ENCODE measurements at regions not wholly inside any gene's neighbourhood (a gene's known extent, or its start where the extent isn't known, plus 50 kb on each side); places are given as distances from the start of the nearest gene placed in this dataset.

GRCh38 chr6:165186441-165187205, 122.8 kb downstream of the C6orf118 start:
- Mint-ChIP-seq H3K4me1 (no peaks in the 10 kb centered on the region), H3K4me3 (no peak overlapping the region), H3K36me3 (no peaks in the 10 kb centered on the region), H3K9me3 (peaks cover 0 to 26% (median 10%) of the 10 kb centered on the region in 7 donors), H3K27me3 (no peaks in the 10 kb centered on the region), H3K27ac (no peak overlapping the region)
- no peak for ATAC-seq (ENCODE audit: low read depth in 2 of 2)
- DNase-seq, result no peak

GRCh38 chr6:165186041-165186440, 123.4 kb downstream of the C6orf118 start:
- Mint-ChIP-seq H3K36me3 (no peaks in the 10 kb centered on the region), H3K4me1 (no peaks in the 10 kb centered on the region), H3K9me3 (peaks cover 0 to 23% (median 11%) of the 10 kb centered on the region in 7 donors), H3K4me3 (no peak overlapping the region), H3K27ac (no peak overlapping the region), H3K27me3 (no peaks in the 10 kb centered on the region)
- ATAC-seq (ENCODE audit: low read depth in 2 of 2) (no peak), DNase-seq (no peak)

GRCh38 chr6:165184192-165184979, 125.0 kb downstream of the C6orf118 start:
- Mint-ChIP-seq H3K4me3 (no peak overlapping the region), H3K4me1 (no peaks in the 10 kb centered on the region), H3K9me3 (peaks cover 0 to 23% (median 11%) of the 10 kb centered on the region in 7 donors), H3K27ac (peak overlapping the region in 1 of 6 donors; percentile 19), H3K36me3 (no peaks in the 10 kb centered on the region), H3K27me3 (no peaks in the 10 kb centered on the region)
- ATAC-seq (ENCODE audit: low read depth in 2 of 2), result no peak
- DNase-seq, result no peak

- DNase-seq (no peak), ATAC-seq (ENCODE audit: low read depth in 2 of 2) (no peak)
- Mint-ChIP-seq H3K36me3 (no peaks in the 10 kb centered on the region), H3K27me3 (no peaks in the 10 kb centered on the region), H3K27ac (peak overlapping the region in 1 of 6 donors; percentile 49), H3K4me1 (no peaks in the 10 kb centered on the region), H3K4me3 (no peak overlapping the region), H3K9me3 (peaks cover 0 to 28% (median 12%) of the 10 kb centered on the region in 7 donors)
Observed at GRCh38 chr6:165183496-165184140, 125.8 kb downstream of the C6orf118 start.

- Mint-ChIP-seq H3K36me3 (no peaks in the 10 kb centered on the region), H3K27me3 (no peaks in the 10 kb centered on the region), H3K4me3 (no peak overlapping the region), H3K9me3 (peaks cover 0 to 30% (median 10%) of the 10 kb centered on the region in 7 donors), H3K27ac (peak overlapping the region in 1 of 6 donors; percentile 11), H3K4me1 (no peaks in the 10 kb centered on the region)
- ATAC-seq (ENCODE audit: low read depth in 2 of 2) (no peak), DNase-seq (no peak)
Observed at GRCh38 chr6:165183071-165183470, 126.3 kb downstream of the C6orf118 start.

- no peak for ATAC-seq (ENCODE audit: low read depth in 2 of 2)
- H3K4me3 Mint-ChIP-seq, result no peak overlapping the region
- no peak for DNase-seq
- H3K36me3 Mint-ChIP-seq, result no peaks in the 10 kb centered on the region
- no peaks in the 10 kb centered on the region for H3K4me1 Mint-ChIP-seq
- H3K9me3 Mint-ChIP-seq, result peaks cover 0 to 29% (median 10%) of the 10 kb centered on the region in 7 donors
- H3K27ac Mint-ChIP-seq, result no peak overlapping the region
- no peaks in the 10 kb centered on the region for H3K27me3 Mint-ChIP-seq
Observed at GRCh38 chr6:165181951-165182414, 127.4 kb downstream of the C6orf118 start.

GRCh38 chr6:165178056-165178455, 131.3 kb downstream of the C6orf118 start:
- no peaks in the 10 kb centered on the region for H3K36me3 Mint-ChIP-seq
- H3K9me3 Mint-ChIP-seq, result peaks cover 0 to 22% (median 17%) of the 10 kb centered on the region in 7 donors
- H3K27ac Mint-ChIP-seq, result no peak overlapping the region
- H3K27me3 Mint-ChIP-seq, result no peaks in the 10 kb centered on the region
- no peak overlapping the region for H3K4me3 Mint-ChIP-seq
- DNase-seq, result no peak
- no peaks in the 10 kb centered on the region for H3K4me1 Mint-ChIP-seq
- no peak for ATAC-seq (ENCODE audit: low read depth in 2 of 2)

- DNase-seq (no peak), ATAC-seq (ENCODE audit: low read depth in 2 of 2) (no peak)
- H3K36me3 Mint-ChIP-seq, result no peaks in the 10 kb centered on the region
- no peak overlapping the region for H3K4me3 Mint-ChIP-seq
- no peak overlapping the region for H3K27ac Mint-ChIP-seq
- no peaks in the 10 kb centered on the region for H3K4me1 Mint-ChIP-seq
- no peaks in the 10 kb centered on the region for H3K27me3 Mint-ChIP-seq
- peaks cover 0 to 21% (median 15%) of the 10 kb centered on the region in 7 donors for H3K9me3 Mint-ChIP-seq
Observed at GRCh38 chr6:165173484-165173883, 135.9 kb downstream of the C6orf118 start.

GRCh38 chr6:165167861-165168260, 141.5 kb downstream of the C6orf118 start:
- Mint-ChIP-seq H3K27ac (no peak overlapping the region), H3K9me3 (peaks cover 9 to 28% (median 19%) of the 10 kb centered on the region in 7 donors), H3K36me3 (no peaks in the 10 kb centered on the region), H3K4me3 (no peak overlapping the region), H3K4me1 (no peaks in the 10 kb centered on the region), H3K27me3 (no peaks in the 10 kb centered on the region)
- DNase-seq (no peak), ATAC-seq (ENCODE audit: low read depth in 2 of 2) (no peak)

GRCh38 chr6:165167311-165167710, 142.1 kb downstream of the C6orf118 start:
- Mint-ChIP-seq H3K9me3 (peaks cover 9 to 31% (median 22%) of the 10 kb centered on the region in 7 donors), H3K27ac (no peak overlapping the region), H3K4me3 (no peak overlapping the region), H3K27me3 (no peaks in the 10 kb centered on the region), H3K4me1 (no peaks in the 10 kb centered on the region), H3K36me3 (no peaks in the 10 kb centered on the region)
- DNase-seq (no peak), ATAC-seq (ENCODE audit: low read depth in 2 of 2) (no peak)

- no peaks in the 10 kb centered on the region for H3K27me3 Mint-ChIP-seq
Observed at GRCh38 chr6:165163519-165163918, 145.9 kb downstream of the C6orf118 start.

GRCh38 chr6:165159460-165159859, 149.9 kb downstream of the C6orf118 start:
- Mint-ChIP-seq H3K4me3 (no peak overlapping the region), H3K27ac (no peak overlapping the region), H3K36me3 (no peaks in the 10 kb centered on the region), H3K27me3 (no peaks in the 10 kb centered on the region), H3K4me1 (no peaks in the 10 kb centered on the region), H3K9me3 (peaks cover 9 to 24% (median 14%) of the 10 kb centered on the region in 7 donors)
- no peak for DNase-seq
- ATAC-seq (ENCODE audit: low read depth in 2 of 2), result no peak

More at GRCh38 chr6:165163519-165163918, 145.9 kb downstream of the C6orf118 start:
- H3K4me3 Mint-ChIP-seq, result no peak overlapping the region
- H3K9me3 Mint-ChIP-seq, result peaks cover 9 to 29% (median 17%) of the 10 kb centered on the region in 7 donors
- DNase-seq, result no peak
- H3K27ac Mint-ChIP-seq, result no peak overlapping the region
- no peak for ATAC-seq (ENCODE audit: low read depth in 2 of 2)
- H3K36me3 Mint-ChIP-seq, result no peaks in the 10 kb centered on the region
- no peaks in the 10 kb centered on the region for H3K4me1 Mint-ChIP-seq

- no peak overlapping the region for H3K27ac Mint-ChIP-seq
- DNase-seq (no peak), ATAC-seq (ENCODE audit: low read depth in 2 of 2) (no peak)
- H3K4me1 Mint-ChIP-seq, result no peaks in the 10 kb centered on the region
- H3K4me3 Mint-ChIP-seq, result no peak overlapping the region
- H3K9me3 Mint-ChIP-seq, result peaks cover 0 to 12% (median 6%) of the 10 kb centered on the region in 7 donors
- no peaks in the 10 kb centered on the region for H3K27me3 Mint-ChIP-seq
- no peaks in the 10 kb centered on the region for H3K36me3 Mint-ChIP-seq
Observed at GRCh38 chr6:165146456-165146855, 162.9 kb downstream of the C6orf118 start.
